ENCODE measurements at regions not wholly inside any gene's neighbourhood (a gene's known extent, or its start where the extent isn't known, plus 50 kb on each side); places are given as distances from the start of the nearest gene placed in this dataset.

- TF ChIP-seq CTCF (IDR thresholded peaks at IDR 0.05): no peak
- TF ChIP-seq POLR2A (IDR thresholded peaks at IDR 0.05): no peak
Observed at GRCh38 chr18:40040574-40040973, 1914.5 kb upstream of the PIK3C3 start.

All from Peyer's patch (tissue), 4 donors.